K562 (cell line): ENCODE measurements at regions not wholly inside any gene's neighbourhood (a gene's known extent, or its start where the extent isn't known, plus 50 kb on each side); places are given as distances from the start of the nearest gene placed in this dataset.

Experiments
- SIRT6 ChIP-seq: IDR thresholded peaks from one replicate; pipeline ENCODE4 v1.6.1; 2012; ENCODE audit warnings: low read depth, mild to moderate bottlenecking, control low read depth, inconsistent platforms, low read length, moderate library complexity
- SP2 ChIP-seq: IDR thresholded peaks from 2 replicates; pipeline ENCODE4 v1.6.1; 2011; ENCODE audit warnings: mild to moderate bottlenecking, low read depth, low read length, moderate library complexity; ENCODE audit not compliant: poor library complexity, severe bottlenecking; ENCODE audit errors: extremely low read depth
- ZC3H8 ChIP-seq: fragments of 450-650 bp; IDR thresholded peaks from 2 replicates; pipeline ENCODE4 v1.6.1; 2017
- TF ChIP-seq, protein P1 (sequence below): sonication (generic); formaldehyde crosslinking; IDR thresholded peaks from 2 replicates; pipeline ENCODE4 v1.8.0; 2023; ENCODE audit warnings: missing genetic modification reagents, mild to moderate bottlenecking, borderline replicate concordance
- TF ChIP-seq, protein P2 (sequence below): sonication (generic); formaldehyde crosslinking; IDR thresholded peaks from 2 replicates; pipeline ENCODE4 v1.8.0; 2023; ENCODE audit warnings: mild to moderate bottlenecking, missing genetic modification reagents

- TF ChIP-seq, protein P1, sequence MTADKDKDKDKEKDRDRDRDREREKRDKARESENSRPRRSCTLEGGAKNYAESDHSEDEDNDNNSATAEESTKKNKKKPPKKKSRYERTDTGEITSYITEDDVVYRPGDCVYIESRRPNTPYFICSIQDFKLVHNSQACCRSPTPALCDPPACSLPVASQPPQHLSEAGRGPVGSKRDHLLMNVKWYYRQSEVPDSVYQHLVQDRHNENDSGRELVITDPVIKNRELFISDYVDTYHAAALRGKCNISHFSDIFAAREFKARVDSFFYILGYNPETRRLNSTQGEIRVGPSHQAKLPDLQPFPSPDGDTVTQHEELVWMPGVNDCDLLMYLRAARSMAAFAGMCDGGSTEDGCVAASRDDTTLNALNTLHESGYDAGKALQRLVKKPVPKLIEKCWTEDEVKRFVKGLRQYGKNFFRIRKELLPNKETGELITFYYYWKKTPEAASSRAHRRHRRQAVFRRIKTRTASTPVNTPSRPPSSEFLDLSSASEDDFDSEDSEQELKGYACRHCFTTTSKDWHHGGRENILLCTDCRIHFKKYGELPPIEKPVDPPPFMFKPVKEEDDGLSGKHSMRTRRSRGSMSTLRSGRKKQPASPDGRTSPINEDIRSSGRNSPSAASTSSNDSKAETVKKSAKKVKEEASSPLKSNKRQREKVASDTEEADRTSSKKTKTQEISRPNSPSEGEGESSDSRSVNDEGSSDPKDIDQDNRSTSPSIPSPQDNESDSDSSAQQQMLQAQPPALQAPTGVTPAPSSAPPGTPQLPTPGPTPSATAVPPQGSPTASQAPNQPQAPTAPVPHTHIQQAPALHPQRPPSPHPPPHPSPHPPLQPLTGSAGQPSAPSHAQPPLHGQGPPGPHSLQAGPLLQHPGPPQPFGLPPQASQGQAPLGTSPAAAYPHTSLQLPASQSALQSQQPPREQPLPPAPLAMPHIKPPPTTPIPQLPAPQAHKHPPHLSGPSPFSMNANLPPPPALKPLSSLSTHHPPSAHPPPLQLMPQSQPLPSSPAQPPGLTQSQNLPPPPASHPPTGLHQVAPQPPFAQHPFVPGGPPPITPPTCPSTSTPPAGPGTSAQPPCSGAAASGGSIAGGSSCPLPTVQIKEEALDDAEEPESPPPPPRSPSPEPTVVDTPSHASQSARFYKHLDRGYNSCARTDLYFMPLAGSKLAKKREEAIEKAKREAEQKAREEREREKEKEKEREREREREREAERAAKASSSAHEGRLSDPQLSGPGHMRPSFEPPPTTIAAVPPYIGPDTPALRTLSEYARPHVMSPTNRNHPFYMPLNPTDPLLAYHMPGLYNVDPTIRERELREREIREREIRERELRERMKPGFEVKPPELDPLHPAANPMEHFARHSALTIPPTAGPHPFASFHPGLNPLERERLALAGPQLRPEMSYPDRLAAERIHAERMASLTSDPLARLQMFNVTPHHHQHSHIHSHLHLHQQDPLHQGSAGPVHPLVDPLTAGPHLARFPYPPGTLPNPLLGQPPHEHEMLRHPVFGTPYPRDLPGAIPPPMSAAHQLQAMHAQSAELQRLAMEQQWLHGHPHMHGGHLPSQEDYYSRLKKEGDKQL (CRISPR knock-in tag): no peak
- TF ChIP-seq SP2 (no peak), SIRT6 (no peak), ZC3H8 (no peak)
- TF ChIP-seq, protein P2, sequence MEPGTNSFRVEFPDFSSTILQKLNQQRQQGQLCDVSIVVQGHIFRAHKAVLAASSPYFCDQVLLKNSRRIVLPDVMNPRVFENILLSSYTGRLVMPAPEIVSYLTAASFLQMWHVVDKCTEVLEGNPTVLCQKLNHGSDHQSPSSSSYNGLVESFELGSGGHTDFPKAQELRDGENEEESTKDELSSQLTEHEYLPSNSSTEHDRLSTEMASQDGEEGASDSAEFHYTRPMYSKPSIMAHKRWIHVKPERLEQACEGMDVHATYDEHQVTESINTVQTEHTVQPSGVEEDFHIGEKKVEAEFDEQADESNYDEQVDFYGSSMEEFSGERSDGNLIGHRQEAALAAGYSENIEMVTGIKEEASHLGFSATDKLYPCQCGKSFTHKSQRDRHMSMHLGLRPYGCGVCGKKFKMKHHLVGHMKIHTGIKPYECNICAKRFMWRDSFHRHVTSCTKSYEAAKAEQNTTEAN (CRISPR knock-in tag): no peak
Measured at GRCh38 chr5:40278881-40279280, 400.8 kb upstream of the PTGER4 start (continued).
